Spinal cord (tissue), 9 donors: ENCODE measurements at regions not wholly inside any gene's neighbourhood (a gene's known extent, or its start where the extent isn't known, plus 50 kb on each side); places are given as distances from the start of the nearest gene placed in this dataset.
A peak's percentile ranks its signal among the peaks of the same experiment; 100 is the strongest.

Experiments
- DNase-seq, 6 donors: peaks; one replicate each; pipeline versions ENCODE4 v3.0.0 to v3.0.0-alpha.2; 2013 to 2015; ENCODE audit warnings: low spot score in 6 of 6, low read depth in 4 of 6
- H3K27ac ChIP-seq: one replicate; pipeline ENCODE4 v1.5.1; 2013; ENCODE audit warnings: low read depth, low read length, control low read depth
- H3K27me3 ChIP-seq: one replicate; pipeline ENCODE4 v1.6.1; 2013; ENCODE audit warnings: low read length; ENCODE audit not compliant: control insufficient read depth, insufficient read depth
- H3K36me3 ChIP-seq: one replicate; pipeline ENCODE4 v1.6.1; 2013; ENCODE audit warnings: low read length; ENCODE audit not compliant: control insufficient read depth, insufficient read depth
- H3K4me1 ChIP-seq: one replicate; pipeline ENCODE4 v1.6.1; 2013; ENCODE audit warnings: low read length; ENCODE audit not compliant: control insufficient read depth, insufficient read depth
- H3K4me3 ChIP-seq: one replicate; pipeline ENCODE4 v1.5.1; 2013; ENCODE audit warnings: low read depth, low read length, control low read depth
- H3K9me3 ChIP-seq: one replicate; pipeline ENCODE4 v1.6.1; 2013; ENCODE audit warnings: low read length; ENCODE audit not compliant: control insufficient read depth, insufficient read depth
- WGBS: methylation state at CpG from one replicate; pipeline ENCODE4 v1.1.5; 2013; ENCODE audit warnings: missing lambda C conversion rate; ENCODE audit not compliant: insufficient coverage; 5-methylcytosine and 5-hydroxymethylcytosine counted together
- donor health status: healthy.

GRCh38 chr14:43207189-43207588 is 1299.9 kb downstream of the FSCB start:
- no CpG with 5 or more reads among the region's 2 CpGs for WGBS

GRCh38 chr14:43204816-43205215 is 1302.3 kb downstream of the FSCB start:
- no peak for DNase-seq
- Histone ChIP-seq H3K4me1 (no peaks in the 10 kb centered on the region), H3K27me3 (no peaks in the 10 kb centered on the region), H3K9me3 (no peaks in the 10 kb centered on the region), H3K36me3 (no peaks in the 10 kb centered on the region), H3K27ac (no peak overlapping the region), H3K4me3 (no peak overlapping the region)
- 89% methylated on average over 1 of the region's 2 CpGs for WGBS

More at GRCh38 chr14:43207189-43207588, 1299.9 kb downstream of the FSCB start:
- H3K27me3 ChIP-seq = no peaks in the 10 kb centered on the region
- H3K36me3 ChIP-seq = no peaks in the 10 kb centered on the region
- no peak for DNase-seq
- H3K9me3 ChIP-seq = no peaks in the 10 kb centered on the region
- no peaks in the 10 kb centered on the region for H3K4me1 ChIP-seq
- no peak overlapping the region for H3K27ac ChIP-seq
- no peak overlapping the region for H3K4me3 ChIP-seq

GRCh38 chr14:43200519-43200918 is 1306.6 kb downstream of the FSCB start:
- no peaks in the 10 kb centered on the region for H3K36me3 ChIP-seq
- H3K4me3 ChIP-seq = no peak overlapping the region
- H3K27me3 ChIP-seq = no peaks in the 10 kb centered on the region
- H3K27ac ChIP-seq = no peak overlapping the region
- no peaks in the 10 kb centered on the region for H3K9me3 ChIP-seq
- H3K4me1 ChIP-seq = no peaks in the 10 kb centered on the region
- DNase-seq = no peak
- WGBS = no CpG with 5 or more reads among the region's 1 CpG

- no peak overlapping the region for H3K4me3 ChIP-seq
- H3K27ac ChIP-seq = no peak overlapping the region
- no peaks in the 10 kb centered on the region for H3K27me3 ChIP-seq
- no peaks in the 10 kb centered on the region for H3K4me1 ChIP-seq
- no peaks in the 10 kb centered on the region for H3K36me3 ChIP-seq
- no CpG with 5 or more reads among the region's 2 CpGs for WGBS
- no peaks in the 10 kb centered on the region for H3K9me3 ChIP-seq
- DNase-seq = no peak
These were observed 1308.6 kb downstream of the FSCB start for GRCh38 chr14:43198465-43198864.

- DNase-seq = no peak
- Histone ChIP-seq H3K27me3 (no peaks in the 10 kb centered on the region), H3K27ac (no peak overlapping the region), H3K4me1 (no peaks in the 10 kb centered on the region), H3K4me3 (no peak overlapping the region), H3K36me3 (no peaks in the 10 kb centered on the region), H3K9me3 (peaks cover 2% of the 10 kb centered on the region)
- WGBS = 100% methylated on average over 2 of the region's 3 CpGs
These were observed 1322.5 kb downstream of the FSCB start for GRCh38 chr14:43184540-43184939.

GRCh38 chr14:43183916-43184315 is 1323.2 kb downstream of the FSCB start:
- DNase-seq = no peak
- Histone ChIP-seq H3K4me1 (no peaks in the 10 kb centered on the region), H3K36me3 (no peaks in the 10 kb centered on the region), H3K27ac (no peak overlapping the region), H3K27me3 (no peaks in the 10 kb centered on the region), H3K4me3 (no peak overlapping the region), H3K9me3 (peaks cover 2% of the 10 kb centered on the region)
- no CpG with 5 or more reads among the region's 3 CpGs for WGBS

- 100% methylated on average over 1 of the region's 2 CpGs for WGBS
- Histone ChIP-seq H3K36me3 (no peaks in the 10 kb centered on the region), H3K27me3 (no peaks in the 10 kb centered on the region), H3K4me3 (no peak overlapping the region), H3K27ac (no peak overlapping the region), H3K4me1 (no peaks in the 10 kb centered on the region), H3K9me3 (no peaks in the 10 kb centered on the region)
- DNase-seq = no peak
These were observed 1331.2 kb downstream of the FSCB start for GRCh38 chr14:43175896-43176295.

GRCh38 chr14:43172899-43173548 is 1334.1 kb downstream of the FSCB start:
- Histone ChIP-seq H3K27me3 (no peaks in the 10 kb centered on the region), H3K27ac (no peak overlapping the region), H3K4me3 (no peak overlapping the region), H3K4me1 (no peaks in the 10 kb centered on the region), H3K9me3 (no peaks in the 10 kb centered on the region), H3K36me3 (no peaks in the 10 kb centered on the region)
- no peak for DNase-seq

GRCh38 chr14:43169722-43170121 is 1337.4 kb downstream of the FSCB start:
- no peak overlapping the region for H3K4me3 ChIP-seq
- no peaks in the 10 kb centered on the region for H3K27me3 ChIP-seq
- no CpG with 5 or more reads among the region's 2 CpGs for WGBS
- no peaks in the 10 kb centered on the region for H3K9me3 ChIP-seq
- H3K4me1 ChIP-seq = no peaks in the 10 kb centered on the region
- DNase-seq = peak in 1 of 6 donors; percentile 7
- H3K27ac ChIP-seq = no peak overlapping the region
- no peaks in the 10 kb centered on the region for H3K36me3 ChIP-seq

- Histone ChIP-seq H3K4me1 (no peaks in the 10 kb centered on the region), H3K27me3 (no peaks in the 10 kb centered on the region), H3K9me3 (no peaks in the 10 kb centered on the region), H3K4me3 (no peak overlapping the region), H3K36me3 (no peaks in the 10 kb centered on the region), H3K27ac (no peak overlapping the region)
- no CpG with 5 or more reads among the region's 1 CpG for WGBS
- DNase-seq = no peak
These were observed 1338.6 kb downstream of the FSCB start for GRCh38 chr14:43168371-43168925.
